Activated CD4-positive, alpha-beta memory T cell treated with anti-CD3 and anti-CD28 coated beads, Interleukin-2, amount 10 ng/mL, durations not matched to agents 7 days and 5 days (primary cell): ENCODE measurements at regions not wholly inside any gene's neighbourhood (a gene's known extent, or its start where the extent isn't known, plus 50 kb on each side); places are given as distances from the start of the nearest gene placed in this dataset.

Experiments used
- CTCF ChIA-PET: fragments of 350-600 bp; sonication (Branson Sonifier 250); formaldehyde crosslinking; loops from one replicate; lab custom pipeline; 2021; ENCODE audit warnings: antibody characterized with exemption, inconsistent platforms; lab: Charles Lee
- POLR2A ChIA-PET: fragments of 350-600 bp; sonication (Branson Sonifier 250); formaldehyde crosslinking; loops from one replicate; lab custom pipeline; 2021; ENCODE audit warnings: antibody characterized with exemption; lab: Charles Lee
- DNase-seq: peaks from one replicate; pipeline ENCODE4 v3.0.0-alpha.2; 2020
- H3K27ac Mint-ChIP-seq: one replicate; pipeline ENCODE4 v1.8.0; 2021; ENCODE audit warnings: mild to moderate bottlenecking, mixed read lengths
- H3K27me3 Mint-ChIP-seq: one replicate; pipeline ENCODE4 v1.8.0; 2021; ENCODE audit warnings: mixed read lengths
- H3K36me3 Mint-ChIP-seq: one replicate; pipeline ENCODE4 v1.8.0; 2021; ENCODE audit warnings: low read depth, mixed read lengths
- H3K4me1 Mint-ChIP-seq: one replicate; pipeline ENCODE4 v1.8.0; 2021; ENCODE audit warnings: mixed read lengths
- H3K4me3 Mint-ChIP-seq: one replicate; pipeline ENCODE4 v1.8.0; 2021; ENCODE audit warnings: mild to moderate bottlenecking, mixed read lengths
- H3K9me3 Mint-ChIP-seq: one replicate; pipeline ENCODE4 v1.8.0; 2021; ENCODE audit warnings: mixed read lengths

DNA sequence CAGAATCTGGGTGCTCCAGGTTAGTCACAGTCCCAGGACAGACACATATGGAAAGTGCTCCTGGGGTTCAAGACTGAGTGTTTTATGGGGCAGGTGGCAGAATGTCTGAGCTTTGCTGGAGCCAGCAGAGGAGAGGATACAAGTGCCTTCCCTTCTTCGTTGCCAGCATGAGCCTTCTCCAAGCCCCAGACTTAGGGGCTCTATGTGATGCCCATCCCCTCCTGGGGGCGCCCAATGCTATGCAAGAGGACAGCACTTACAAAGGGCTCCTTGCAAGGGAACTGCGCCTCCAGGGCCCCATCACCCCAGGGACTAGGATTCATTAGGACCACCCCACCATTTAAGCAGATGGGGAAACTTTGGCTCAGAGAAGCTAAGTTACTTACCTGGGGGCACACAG lies 581.9 kb downstream of the BUD13 start:
- Mint-ChIP-seq H3K4me1 (no peaks in the 10 kb centered on the region), H3K4me3 (no peak overlapping the region), H3K36me3 (no peaks in the 10 kb centered on the region), H3K27ac (no peak overlapping the region), H3K27me3 (peaks cover 19% of the 10 kb centered on the region), H3K9me3 (peaks cover under 1% of the 10 kb centered on the region)
- ChIA-PET POLR2A (no interaction called here), CTCF (no interaction called here)
- no peak for DNase-seq

DNA sequence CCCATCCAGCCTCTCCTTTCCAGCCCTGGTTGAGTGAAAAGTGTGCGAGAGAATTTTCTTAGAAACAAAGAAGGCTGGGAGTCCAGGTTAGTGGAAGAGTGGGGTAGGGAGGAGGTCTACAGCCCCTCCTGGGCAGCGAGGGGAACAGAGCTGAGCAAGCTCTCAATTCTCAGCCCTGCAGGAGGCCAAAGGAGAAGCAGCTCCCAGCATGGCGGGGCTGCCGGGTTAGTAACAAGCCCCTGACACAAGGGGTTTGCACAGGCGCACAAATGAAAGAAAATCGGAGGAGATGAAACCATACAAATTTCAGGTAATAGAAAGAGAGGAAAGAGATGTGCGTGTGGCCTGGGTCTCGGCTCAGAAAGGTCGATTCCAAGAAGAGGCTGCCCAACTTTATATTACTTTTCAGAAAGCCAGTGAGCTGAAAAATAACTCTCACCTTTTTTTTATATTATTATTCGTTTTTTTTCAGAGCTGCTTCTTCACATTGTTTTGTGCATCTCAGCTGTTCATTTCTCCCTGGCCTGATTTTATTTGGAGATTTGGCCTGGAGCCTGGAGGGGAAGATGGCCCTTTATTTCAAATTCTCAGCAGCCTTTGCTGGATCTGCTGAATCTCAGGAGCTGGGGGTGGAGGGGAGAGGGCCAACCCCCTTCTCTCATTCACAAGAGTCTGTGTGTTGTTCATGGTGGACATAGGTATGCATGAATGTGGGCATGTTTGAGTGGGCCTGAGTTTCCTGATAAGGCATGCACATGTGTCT lies 583.2 kb downstream of the BUD13 start:
- ChIA-PET POLR2A (no interaction called here), CTCF (no interaction called here)
- no peak overlapping the region for H3K27ac Mint-ChIP-seq
- H3K4me3 Mint-ChIP-seq = no peak overlapping the region
- no peak for DNase-seq
- H3K9me3 Mint-ChIP-seq = peaks cover 2% of the 10 kb centered on the region
- peaks cover 15% of the 10 kb centered on the region for H3K27me3 Mint-ChIP-seq
- H3K36me3 Mint-ChIP-seq = no peaks in the 10 kb centered on the region
- H3K4me1 Mint-ChIP-seq = no peaks in the 10 kb centered on the region

DNA sequence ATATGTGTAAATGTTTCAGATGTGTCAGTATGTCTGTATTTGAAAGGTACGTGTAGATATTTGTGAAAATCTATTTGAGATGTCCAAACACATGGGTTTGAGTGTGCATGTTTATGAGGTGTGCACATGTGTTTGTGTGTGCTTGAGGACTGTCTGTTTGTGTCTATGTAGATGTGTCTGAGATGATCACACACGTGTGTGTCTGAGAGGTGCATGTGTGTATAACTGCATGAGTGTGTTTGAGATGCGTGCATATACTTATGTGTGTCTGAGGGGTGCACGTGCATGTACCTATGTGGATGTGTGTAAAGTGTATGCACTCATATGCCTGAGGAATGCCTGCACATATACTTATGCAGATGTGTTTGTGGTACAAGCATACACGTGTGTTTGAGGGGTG lies 584.4 kb downstream of the BUD13 start:
- H3K27ac Mint-ChIP-seq = no peak overlapping the region
- peaks cover 2% of the 10 kb centered on the region for H3K9me3 Mint-ChIP-seq
- H3K27me3 Mint-ChIP-seq = peaks cover 5% of the 10 kb centered on the region
- H3K36me3 Mint-ChIP-seq = no peaks in the 10 kb centered on the region
- no peaks in the 10 kb centered on the region for H3K4me1 Mint-ChIP-seq
- CTCF ChIA-PET = no interaction called here
- H3K4me3 Mint-ChIP-seq = no peak overlapping the region
- no peak for DNase-seq
- POLR2A ChIA-PET = no interaction called here

DNA sequence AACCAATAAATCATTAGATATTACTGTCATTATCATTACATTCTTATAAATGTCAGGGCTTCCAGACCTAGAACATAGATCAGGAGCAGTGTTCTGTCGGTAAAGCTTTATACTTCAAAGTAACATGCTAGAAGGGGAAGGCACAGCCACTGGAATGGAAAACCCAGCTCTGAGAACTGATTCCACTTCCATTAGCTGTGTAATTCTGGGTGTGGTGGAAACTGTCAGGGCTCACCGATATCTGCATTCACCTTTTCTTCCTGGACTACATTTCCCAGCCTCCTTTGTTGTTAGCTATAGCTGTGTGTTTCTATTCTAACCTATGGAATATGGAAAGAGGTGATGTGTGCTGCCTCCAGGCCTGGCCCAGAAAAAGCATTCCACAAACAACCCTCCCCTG lies 585.8 kb downstream of the BUD13 start:
- no peak for DNase-seq
- Mint-ChIP-seq H3K27me3 (no peaks in the 10 kb centered on the region), H3K27ac (no peak overlapping the region), H3K4me3 (no peak overlapping the region), H3K4me1 (no peaks in the 10 kb centered on the region), H3K36me3 (no peaks in the 10 kb centered on the region), H3K9me3 (peaks cover 2% of the 10 kb centered on the region)
- ChIA-PET CTCF (no interaction called here), POLR2A (no interaction called here)

GRCh38 chr11:116185551-116185950 lies 587.2 kb downstream of the BUD13 start:
- CTCF ChIA-PET = no interaction called here
- DNase-seq = no peak
- Mint-ChIP-seq H3K27me3 (no peaks in the 10 kb centered on the region), H3K4me3 (no peak overlapping the region), H3K4me1 (no peaks in the 10 kb centered on the region), H3K9me3 (peaks cover 2% of the 10 kb centered on the region), H3K27ac (no peak overlapping the region), H3K36me3 (no peaks in the 10 kb centered on the region)
- POLR2A ChIA-PET = no interaction called here

DNA sequence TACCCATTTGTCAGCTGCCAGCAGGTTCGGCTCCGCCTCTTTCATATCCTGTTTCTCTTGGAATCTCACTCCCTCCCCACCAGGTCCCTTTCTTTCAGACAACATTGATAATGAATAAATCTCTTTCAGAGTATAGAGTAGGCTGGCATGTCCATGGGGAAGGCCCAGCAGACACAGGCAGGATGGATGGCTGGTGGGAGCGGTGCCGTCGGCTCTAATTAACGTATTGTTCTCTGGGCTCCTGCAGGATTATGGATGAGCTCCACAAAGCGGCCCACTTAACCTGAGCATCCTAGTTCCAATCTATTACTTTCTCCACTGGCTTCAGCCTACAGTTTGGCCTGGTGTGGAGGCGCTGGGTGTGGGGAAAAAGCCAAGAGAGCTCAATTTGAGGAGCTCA lies 588.0 kb downstream of the BUD13 start:
- Mint-ChIP-seq H3K27ac (no peak overlapping the region), H3K36me3 (no peaks in the 10 kb centered on the region), H3K9me3 (peaks cover 2% of the 10 kb centered on the region), H3K4me3 (no peak overlapping the region), H3K4me1 (no peaks in the 10 kb centered on the region), H3K27me3 (no peaks in the 10 kb centered on the region)
- ChIA-PET POLR2A (no interaction called here), CTCF (no interaction called here)
- DNase-seq = no peak

- Mint-ChIP-seq H3K27ac (no peak overlapping the region), H3K9me3 (peaks cover 2% of the 10 kb centered on the region), H3K4me3 (no peak overlapping the region), H3K4me1 (no peaks in the 10 kb centered on the region), H3K36me3 (no peaks in the 10 kb centered on the region), H3K27me3 (no peaks in the 10 kb centered on the region)
- ChIA-PET POLR2A (no interaction called here), CTCF (no interaction called here)
- DNase-seq = no peak
These were observed 590.3 kb downstream of the BUD13 start for GRCh38 chr11:116182356-116182966.

DNA sequence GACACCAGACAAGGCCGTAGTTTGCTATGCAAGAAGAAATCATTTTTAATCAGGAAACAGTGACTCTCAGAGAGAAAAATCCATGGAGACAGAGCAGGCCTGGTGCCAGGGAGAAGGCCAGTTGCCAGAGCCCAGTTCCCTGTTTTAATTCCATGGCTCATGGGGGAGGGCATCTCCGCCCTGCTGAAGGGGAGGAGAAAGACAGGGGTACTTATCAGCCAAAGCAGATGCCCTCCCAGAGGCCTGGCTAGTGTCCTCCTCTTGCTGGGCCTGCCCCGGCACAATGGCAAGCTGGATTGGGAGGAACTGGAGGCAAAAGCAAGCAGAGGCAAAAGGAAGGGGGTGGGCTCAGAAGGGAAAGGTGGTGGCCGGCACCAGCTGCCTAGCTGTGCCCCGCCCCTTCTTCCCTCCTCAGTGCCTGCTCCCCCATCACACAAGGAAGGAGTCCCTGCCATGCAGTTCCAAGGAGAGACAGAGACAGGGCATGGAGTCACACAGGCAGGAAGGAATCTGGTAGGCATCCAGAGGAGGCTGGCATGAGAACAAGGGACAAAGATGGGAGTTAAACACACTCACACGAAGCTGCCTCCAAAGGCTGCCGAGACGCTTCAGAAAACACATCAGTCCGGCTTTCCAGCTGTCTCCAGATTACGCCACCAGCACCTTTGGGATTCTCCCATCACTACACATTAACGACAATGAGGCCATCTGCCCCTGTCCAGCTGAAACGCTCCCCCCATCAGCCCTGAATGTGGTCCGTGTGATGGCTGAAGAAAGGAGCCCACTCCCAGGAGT lies 591.8 kb downstream of the BUD13 start:
- no peak for DNase-seq
- CTCF ChIA-PET = no interaction called here
- H3K27me3 Mint-ChIP-seq = no peaks in the 10 kb centered on the region
- POLR2A ChIA-PET = no interaction called here
- no peaks in the 10 kb centered on the region for H3K36me3 Mint-ChIP-seq
- H3K4me3 Mint-ChIP-seq = no peak overlapping the region
- peaks cover 2% of the 10 kb centered on the region for H3K9me3 Mint-ChIP-seq
- H3K27ac Mint-ChIP-seq = no peak overlapping the region
- no peaks in the 10 kb centered on the region for H3K4me1 Mint-ChIP-seq

- Mint-ChIP-seq H3K9me3 (no peaks in the 10 kb centered on the region), H3K27ac (no peak overlapping the region), H3K36me3 (no peaks in the 10 kb centered on the region), H3K27me3 (no peaks in the 10 kb centered on the region), H3K4me3 (no peak overlapping the region), H3K4me1 (no peaks in the 10 kb centered on the region)
- ChIA-PET POLR2A (no interaction called here), CTCF (no interaction called here)
- no peak for DNase-seq
These were observed 593.4 kb downstream of the BUD13 start for GRCh38 chr11:116179401-116179800.

GRCh38 chr11:116177521-116178210 lies 595.1 kb downstream of the BUD13 start:
- ChIA-PET POLR2A (no interaction called here), CTCF (no interaction called here)
- no peak overlapping the region for H3K4me3 Mint-ChIP-seq
- no peak for DNase-seq
- H3K27ac Mint-ChIP-seq = no peak overlapping the region
- no peaks in the 10 kb centered on the region for H3K4me1 Mint-ChIP-seq
- no peaks in the 10 kb centered on the region for H3K27me3 Mint-ChIP-seq
- H3K9me3 Mint-ChIP-seq = no peaks in the 10 kb centered on the region
- H3K36me3 Mint-ChIP-seq = no peaks in the 10 kb centered on the region

DNA sequence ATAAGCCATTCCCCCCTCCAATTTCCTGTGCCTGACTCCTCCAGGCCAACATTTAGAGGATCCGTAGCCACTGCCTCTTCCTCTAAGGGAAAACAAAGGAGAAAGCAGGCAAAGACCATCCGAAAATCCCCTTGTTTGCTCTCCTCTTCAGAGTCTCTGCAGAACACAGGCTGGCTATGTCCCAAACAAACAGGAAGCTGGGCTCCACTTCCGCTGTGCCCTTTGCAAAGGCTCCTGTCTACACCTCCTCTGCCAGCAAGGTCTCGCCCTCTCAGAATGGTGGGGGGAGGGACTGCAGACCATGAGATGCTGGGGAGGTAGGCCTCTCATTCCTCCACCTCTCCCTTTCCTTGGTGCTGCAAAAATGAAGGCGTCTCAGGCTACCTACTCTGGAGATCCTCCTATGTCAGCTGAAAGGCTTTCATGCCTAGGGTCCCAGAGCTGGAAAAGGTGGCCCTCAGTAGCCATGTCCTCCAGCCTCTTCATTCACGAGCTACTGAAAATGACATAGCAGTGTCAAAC lies 596.2 kb downstream of the BUD13 start:
- H3K4me1 Mint-ChIP-seq = no peaks in the 10 kb centered on the region
- POLR2A ChIA-PET = no interaction called here
- CTCF ChIA-PET = no interaction called here
- H3K4me3 Mint-ChIP-seq = no peak overlapping the region
- no peaks in the 10 kb centered on the region for H3K36me3 Mint-ChIP-seq
- no peaks in the 10 kb centered on the region for H3K9me3 Mint-ChIP-seq
- no peak for DNase-seq
- H3K27me3 Mint-ChIP-seq = no peaks in the 10 kb centered on the region
- no peak overlapping the region for H3K27ac Mint-ChIP-seq

DNA sequence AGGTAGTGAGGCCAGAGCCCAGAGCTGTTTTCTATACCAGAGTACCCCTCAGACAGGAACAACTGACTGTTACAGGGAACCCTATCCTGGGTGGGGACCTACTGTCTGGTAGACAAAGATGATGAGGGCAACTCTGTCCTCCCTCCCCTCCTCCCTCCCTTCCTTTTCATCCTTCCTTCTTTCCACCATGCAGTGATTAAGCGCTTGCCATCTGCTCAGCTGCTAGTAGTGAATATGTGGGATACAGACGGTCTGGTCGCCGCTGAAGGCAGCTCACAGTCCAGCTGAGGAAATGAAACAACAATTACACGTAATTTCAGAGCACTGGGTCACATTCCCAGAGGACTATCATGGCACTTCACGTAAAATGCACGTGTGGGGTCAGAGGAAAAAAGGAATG lies 597.1 kb downstream of the BUD13 start:
- Mint-ChIP-seq H3K4me1 (no peaks in the 10 kb centered on the region), H3K4me3 (no peak overlapping the region), H3K36me3 (no peaks in the 10 kb centered on the region), H3K27me3 (no peaks in the 10 kb centered on the region), H3K9me3 (no peaks in the 10 kb centered on the region), H3K27ac (no peak overlapping the region)
- ChIA-PET CTCF (no interaction called here), POLR2A (no interaction called here)
- no peak for DNase-seq
